ENCODE measurements at regions not wholly inside any gene's neighbourhood (a gene's known extent, or its start where the extent isn't known, plus 50 kb on each side); places are given as distances from the start of the nearest gene placed in this dataset.

DNA sequence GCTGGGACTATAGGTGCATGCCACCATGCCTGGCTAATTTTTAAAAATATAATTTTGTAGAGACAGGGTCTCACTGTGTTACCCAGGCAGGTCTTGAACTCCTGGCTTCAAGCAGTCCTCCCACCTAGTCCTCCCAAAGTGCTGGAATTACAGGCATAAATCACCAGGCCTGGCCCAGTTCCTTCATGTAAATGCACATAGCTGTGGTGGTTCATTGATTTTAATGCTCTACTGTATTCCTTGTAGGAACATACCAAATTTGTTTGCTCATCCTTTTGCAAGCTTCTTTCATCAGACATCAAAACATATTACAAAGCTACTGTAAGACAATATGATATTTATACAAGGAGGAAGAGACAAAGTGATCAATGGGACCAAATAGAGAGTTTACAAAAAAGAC is 237.5 kb upstream of the ESRRG start:
- Histone ChIP-seq H3K9me3 (ENCODE audit: control insufficient read depth in 2 of 2, insufficient read depth in 1 of 2, low read depth in 1 of 2, low read length in 1 of 2) (no peaks in the 10 kb centered on the region), H3K27me3 (ENCODE audit: control insufficient read depth in 1 of 2, insufficient read depth in 2 of 2, low read length in 2 of 2) (no peaks in the 10 kb centered on the region), H3K36me3 (ENCODE audit: control insufficient read depth in 2 of 2, insufficient read depth in 2 of 2, low read length in 1 of 2) (no peaks in the 10 kb centered on the region), H3K4me1 (ENCODE audit: control insufficient read depth in 2 of 2, insufficient read depth in 2 of 2, low read length in 1 of 2) (no peaks in the 10 kb centered on the region), H3K27ac (ENCODE audit: low read depth in 2 of 2, low read length in 1 of 2) (no peak overlapping the region), H3K4me3 (ENCODE audit: low read depth in 1 of 2, low read length in 2 of 2) (no peak overlapping the region)

DNA sequence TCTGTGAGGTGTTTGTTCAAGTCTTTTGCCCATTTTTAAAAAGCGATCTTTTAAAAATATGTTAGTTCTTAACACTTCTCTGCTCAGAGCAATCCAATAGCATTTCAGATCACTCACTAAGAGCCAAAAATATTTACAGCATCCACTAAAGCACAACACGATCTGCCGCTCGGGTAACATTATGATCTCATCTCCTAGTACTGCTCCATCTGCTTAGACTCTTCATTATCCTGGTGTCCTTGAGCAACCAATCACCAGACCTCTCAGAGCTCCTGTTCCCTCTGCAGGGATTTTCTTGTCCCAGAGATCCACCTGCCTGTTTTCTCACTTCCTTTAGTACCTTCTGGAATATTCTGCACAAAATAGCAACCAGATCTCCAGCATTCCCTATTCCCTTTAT is 235.3 kb upstream of the ESRRG start:
- 88 to 91% methylated on average over 4 of the region's 4 CpGs for WGBS, 2 donors
- H3K27ac ChIP-seq (ENCODE audit: low read depth in 2 of 2, low read length in 1 of 2): no peak overlapping the region
- H3K9me3 ChIP-seq (ENCODE audit: control insufficient read depth in 2 of 2, insufficient read depth in 1 of 2, low read depth in 1 of 2, low read length in 1 of 2): no peaks in the 10 kb centered on the region
- no peaks in the 10 kb centered on the region for H3K36me3 ChIP-seq (ENCODE audit: control insufficient read depth in 2 of 2, insufficient read depth in 2 of 2, low read length in 1 of 2)
- H3K4me3 ChIP-seq (ENCODE audit: low read depth in 1 of 2, low read length in 2 of 2): no peak overlapping the region
- H3K4me1 ChIP-seq (ENCODE audit: control insufficient read depth in 2 of 2, insufficient read depth in 2 of 2, low read length in 1 of 2): no peaks in the 10 kb centered on the region
- H3K27me3 ChIP-seq (ENCODE audit: control insufficient read depth in 1 of 2, insufficient read depth in 2 of 2, low read length in 2 of 2): no peaks in the 10 kb centered on the region

DNA sequence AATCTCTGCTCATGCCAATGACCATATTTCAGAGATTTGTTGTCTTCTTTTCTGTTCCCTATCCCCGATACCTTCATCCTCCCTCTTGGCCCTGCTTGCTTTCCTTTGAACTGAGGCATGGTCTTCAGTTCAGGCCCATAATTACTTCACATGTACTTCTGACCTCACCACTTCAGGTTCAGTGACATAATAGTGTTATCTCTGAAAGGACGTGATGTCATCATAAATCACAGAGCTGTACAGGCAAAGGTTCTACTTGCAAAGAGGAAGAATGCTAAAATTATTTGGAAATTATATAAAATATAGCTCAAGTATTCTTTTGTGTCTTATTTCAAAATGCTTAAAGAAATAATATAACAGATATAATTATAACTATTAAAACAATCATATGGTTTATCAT is 230.3 kb upstream of the ESRRG start:
- Histone ChIP-seq H3K9me3 (ENCODE audit: control insufficient read depth in 2 of 2, insufficient read depth in 1 of 2, low read depth in 1 of 2, low read length in 1 of 2) (no peaks in the 10 kb centered on the region), H3K4me3 (ENCODE audit: low read depth in 1 of 2, low read length in 2 of 2) (no peak overlapping the region), H3K36me3 (ENCODE audit: control insufficient read depth in 2 of 2, insufficient read depth in 2 of 2, low read length in 1 of 2) (no peaks in the 10 kb centered on the region), H3K27me3 (ENCODE audit: control insufficient read depth in 1 of 2, insufficient read depth in 2 of 2, low read length in 2 of 2) (no peaks in the 10 kb centered on the region), H3K27ac (ENCODE audit: low read depth in 2 of 2, low read length in 1 of 2) (no peak overlapping the region), H3K4me1 (ENCODE audit: control insufficient read depth in 2 of 2, insufficient read depth in 2 of 2, low read length in 1 of 2) (no peaks in the 10 kb centered on the region)
- WGBS, 2 donors: 82 to 89% methylated on average over 2 of the region's 2 CpGs

DNA sequence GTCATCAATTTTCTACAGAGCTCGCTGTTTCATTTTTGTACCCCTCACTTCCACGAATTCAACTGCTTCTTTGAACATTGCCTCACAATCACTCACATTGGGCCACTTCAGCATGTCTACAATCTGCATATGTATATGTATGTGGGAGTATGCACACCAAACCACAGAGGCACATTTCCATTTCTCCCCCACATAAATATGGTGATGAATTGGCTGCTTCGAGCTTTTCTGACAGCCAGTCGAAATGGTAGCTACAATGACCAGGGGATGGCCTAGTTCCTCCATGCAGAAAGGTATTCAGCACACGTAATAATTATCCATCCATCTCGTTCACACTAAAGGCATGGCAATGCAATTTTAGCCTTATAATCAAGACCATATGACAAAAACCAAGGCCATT is 229.6 kb upstream of the ESRRG start:
- Histone ChIP-seq H3K27ac (ENCODE audit: low read depth in 2 of 2, low read length in 1 of 2) (no peak overlapping the region), H3K27me3 (ENCODE audit: control insufficient read depth in 1 of 2, insufficient read depth in 2 of 2, low read length in 2 of 2) (no peaks in the 10 kb centered on the region), H3K4me3 (ENCODE audit: low read depth in 1 of 2, low read length in 2 of 2) (no peak overlapping the region), H3K4me1 (ENCODE audit: control insufficient read depth in 2 of 2, insufficient read depth in 2 of 2, low read length in 1 of 2) (no peaks in the 10 kb centered on the region), H3K36me3 (ENCODE audit: control insufficient read depth in 2 of 2, insufficient read depth in 2 of 2, low read length in 1 of 2) (no peaks in the 10 kb centered on the region), H3K9me3 (ENCODE audit: control insufficient read depth in 2 of 2, insufficient read depth in 1 of 2, low read depth in 1 of 2, low read length in 1 of 2) (no peaks in the 10 kb centered on the region)
- WGBS, 2 donors: 83 to 87% methylated on average over 6 of the region's 6 CpGs

DNA sequence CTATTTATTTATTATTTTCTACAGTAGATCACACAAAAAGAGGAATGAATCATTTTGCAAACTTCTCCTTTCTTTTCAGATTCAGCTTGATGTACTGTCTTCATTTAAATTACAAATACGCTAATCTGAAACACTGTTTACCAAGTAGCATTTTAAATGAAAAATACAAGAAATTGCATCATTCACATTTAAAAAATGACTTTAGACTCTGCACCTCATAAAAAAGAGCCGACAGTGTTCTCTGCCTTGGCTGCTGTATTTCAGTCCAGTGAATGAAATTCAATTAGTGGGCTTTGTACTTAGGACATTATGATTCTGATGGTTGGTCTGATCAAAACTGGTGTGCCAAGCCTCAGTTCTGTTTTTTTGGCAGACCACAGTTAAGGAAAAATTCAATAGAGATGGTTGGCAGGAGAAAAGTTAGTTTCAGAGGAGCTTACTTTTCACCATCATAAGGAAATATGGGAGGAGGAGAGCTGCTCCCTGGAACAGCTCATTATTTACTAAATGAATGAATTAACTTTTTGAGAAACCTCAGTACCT is 222.4 kb upstream of the ESRRG start:
- no peaks in the 10 kb centered on the region for H3K36me3 ChIP-seq (ENCODE audit: control insufficient read depth in 2 of 2, insufficient read depth in 2 of 2, low read length in 1 of 2)
- H3K4me1 ChIP-seq (ENCODE audit: control insufficient read depth in 2 of 2, insufficient read depth in 2 of 2, low read length in 1 of 2): no peaks in the 10 kb centered on the region
- H3K27ac ChIP-seq (ENCODE audit: low read depth in 2 of 2, low read length in 1 of 2): no peak overlapping the region
- no peaks in the 10 kb centered on the region for H3K27me3 ChIP-seq (ENCODE audit: control insufficient read depth in 1 of 2, insufficient read depth in 2 of 2, low read length in 2 of 2)
- no peak overlapping the region for H3K4me3 ChIP-seq (ENCODE audit: low read depth in 1 of 2, low read length in 2 of 2)
- 74 to 75% methylated on average over 2 of the region's 2 CpGs for WGBS, 2 donors
- H3K9me3 ChIP-seq (ENCODE audit: control insufficient read depth in 2 of 2, insufficient read depth in 1 of 2, low read depth in 1 of 2, low read length in 1 of 2): no peaks in the 10 kb centered on the region

DNA sequence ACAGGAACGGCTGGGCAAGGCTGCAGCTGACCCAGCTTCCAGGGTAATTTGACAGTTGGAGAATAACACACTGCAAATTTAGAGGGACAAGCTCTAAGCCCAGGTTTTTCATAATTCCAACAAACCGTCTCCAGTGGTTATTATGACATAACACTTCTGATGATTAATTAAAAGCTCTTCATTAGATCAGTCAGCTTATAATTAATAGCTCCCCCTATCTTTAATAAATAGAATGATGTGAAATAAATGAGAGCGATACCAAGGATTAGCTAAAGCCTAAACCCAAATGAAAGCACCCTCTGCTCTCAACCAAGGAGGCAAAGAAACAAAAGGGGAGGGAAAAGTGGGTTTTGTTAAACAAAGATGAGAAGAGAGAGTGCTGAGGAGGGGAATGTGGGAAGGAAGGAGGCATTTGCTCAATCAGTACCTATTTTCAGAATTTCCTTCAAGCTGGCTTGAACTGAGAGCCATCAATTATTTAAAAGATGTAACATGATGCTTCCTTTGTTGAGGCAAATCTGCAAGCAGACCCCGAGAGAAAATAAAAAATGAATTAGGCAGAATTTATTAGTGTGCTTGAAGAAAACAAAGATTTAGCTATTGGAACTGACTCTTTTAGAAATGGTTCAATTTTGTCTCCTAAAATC is 221.8 kb upstream of the ESRRG start:
- no peak overlapping the region for H3K27ac ChIP-seq (ENCODE audit: low read depth in 2 of 2, low read length in 1 of 2)
- no peaks in the 10 kb centered on the region for H3K27me3 ChIP-seq (ENCODE audit: control insufficient read depth in 1 of 2, insufficient read depth in 2 of 2, low read length in 2 of 2)
- H3K9me3 ChIP-seq (ENCODE audit: control insufficient read depth in 2 of 2, insufficient read depth in 1 of 2, low read depth in 1 of 2, low read length in 1 of 2): no peaks in the 10 kb centered on the region
- H3K4me1 ChIP-seq (ENCODE audit: control insufficient read depth in 2 of 2, insufficient read depth in 2 of 2, low read length in 1 of 2): no peaks in the 10 kb centered on the region
- WGBS, 2 donors: 52 to 62% methylated on average over 4 of the region's 4 CpGs
- no peaks in the 10 kb centered on the region for H3K36me3 ChIP-seq (ENCODE audit: control insufficient read depth in 2 of 2, insufficient read depth in 2 of 2, low read length in 1 of 2)
- H3K4me3 ChIP-seq (ENCODE audit: low read depth in 1 of 2, low read length in 2 of 2): no peak overlapping the region

DNA sequence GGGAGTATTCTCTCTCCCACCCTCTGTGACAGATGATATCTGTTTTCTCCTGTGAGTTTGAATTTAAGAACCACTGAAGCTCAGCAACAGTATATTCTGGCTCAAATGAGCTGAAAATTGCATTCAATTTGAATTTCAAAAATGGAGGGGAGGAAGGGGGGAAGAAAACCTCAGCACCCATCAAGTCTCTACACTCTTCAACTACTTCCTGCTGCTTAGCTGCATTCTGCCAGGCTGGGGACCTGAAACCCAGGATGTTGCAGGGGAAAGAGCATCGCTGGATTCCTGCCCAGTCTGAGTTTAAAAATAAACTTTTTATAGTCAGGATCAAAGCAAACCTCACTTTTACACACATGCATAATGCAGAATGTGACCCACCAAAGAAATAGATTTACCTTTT is 214.3 kb upstream of the ESRRG start:
- H3K27ac ChIP-seq (ENCODE audit: low read depth in 2 of 2, low read length in 1 of 2): no peak overlapping the region
- H3K4me1 ChIP-seq (ENCODE audit: control insufficient read depth in 2 of 2, insufficient read depth in 2 of 2, low read length in 1 of 2): no peaks in the 10 kb centered on the region
- WGBS, 2 donors: 51 to 68% methylated on average over 1 of the region's 1 CpG
- H3K36me3 ChIP-seq (ENCODE audit: control insufficient read depth in 2 of 2, insufficient read depth in 2 of 2, low read length in 1 of 2): no peaks in the 10 kb centered on the region
- H3K9me3 ChIP-seq (ENCODE audit: control insufficient read depth in 2 of 2, insufficient read depth in 1 of 2, low read depth in 1 of 2, low read length in 1 of 2): no peaks in the 10 kb centered on the region
- H3K4me3 ChIP-seq (ENCODE audit: low read depth in 1 of 2, low read length in 2 of 2): no peak overlapping the region
- no peaks in the 10 kb centered on the region for H3K27me3 ChIP-seq (ENCODE audit: control insufficient read depth in 1 of 2, insufficient read depth in 2 of 2, low read length in 2 of 2)

DNA sequence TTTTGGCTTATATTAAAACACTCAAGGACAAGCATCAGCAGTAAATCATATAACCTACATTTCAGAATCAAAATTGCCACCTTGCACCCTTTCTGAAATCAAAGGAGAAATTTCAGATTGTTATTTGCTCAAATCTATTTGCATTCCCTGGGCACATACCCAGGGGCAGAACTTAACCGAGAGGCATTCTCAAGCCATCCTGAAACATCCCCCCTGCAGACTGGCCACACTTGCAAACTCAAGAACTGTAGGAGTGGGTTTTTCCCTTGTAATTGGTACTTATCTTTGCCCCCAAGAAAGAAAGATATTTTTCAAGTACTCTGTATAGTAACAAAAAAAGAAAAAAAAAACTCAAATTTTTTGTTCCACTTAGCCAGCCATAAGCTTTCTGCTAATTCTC is 213.6 kb upstream of the ESRRG start:
- Histone ChIP-seq H3K4me3 (ENCODE audit: low read depth in 1 of 2, low read length in 2 of 2) (no peak overlapping the region), H3K4me1 (ENCODE audit: control insufficient read depth in 2 of 2, insufficient read depth in 2 of 2, low read length in 1 of 2) (no peaks in the 10 kb centered on the region), H3K36me3 (ENCODE audit: control insufficient read depth in 2 of 2, insufficient read depth in 2 of 2, low read length in 1 of 2) (no peaks in the 10 kb centered on the region), H3K27me3 (ENCODE audit: control insufficient read depth in 1 of 2, insufficient read depth in 2 of 2, low read length in 2 of 2) (no peaks in the 10 kb centered on the region), H3K27ac (ENCODE audit: low read depth in 2 of 2, low read length in 1 of 2) (no peak overlapping the region), H3K9me3 (ENCODE audit: control insufficient read depth in 2 of 2, insufficient read depth in 1 of 2, low read depth in 1 of 2, low read length in 1 of 2) (no peaks in the 10 kb centered on the region)
- 82 to 90% methylated on average over 1 of the region's 1 CpG for WGBS, 2 donors

DNA sequence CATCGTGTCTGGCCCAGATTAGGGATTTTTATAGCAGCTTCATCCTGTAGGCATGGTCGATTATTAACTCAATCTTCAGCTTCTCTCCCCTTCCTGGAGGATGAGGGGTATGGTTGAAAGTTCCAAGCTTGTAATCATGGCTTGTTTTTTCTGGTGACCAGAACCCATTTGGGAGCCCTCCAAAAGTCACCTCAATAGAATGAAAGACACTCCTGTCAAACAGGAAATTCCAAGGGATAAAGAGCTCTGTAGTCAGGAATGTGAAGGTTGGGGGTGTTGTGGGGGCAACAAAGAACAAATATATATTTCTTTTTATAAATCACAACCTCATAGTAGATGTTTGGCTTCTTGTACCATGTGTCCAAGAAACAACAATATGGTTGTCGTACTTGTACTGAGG is 212.7 kb upstream of the ESRRG start:
- no peaks in the 10 kb centered on the region for H3K4me1 ChIP-seq (ENCODE audit: control insufficient read depth in 2 of 2, insufficient read depth in 2 of 2, low read length in 1 of 2)
- WGBS, 2 donors: 68 to 72% methylated on average over 3 of the region's 3 CpGs
- no peak overlapping the region for H3K4me3 ChIP-seq (ENCODE audit: low read depth in 1 of 2, low read length in 2 of 2)
- H3K9me3 ChIP-seq (ENCODE audit: control insufficient read depth in 2 of 2, insufficient read depth in 1 of 2, low read depth in 1 of 2, low read length in 1 of 2): no peaks in the 10 kb centered on the region
- no peaks in the 10 kb centered on the region for H3K27me3 ChIP-seq (ENCODE audit: control insufficient read depth in 1 of 2, insufficient read depth in 2 of 2, low read length in 2 of 2)
- H3K27ac ChIP-seq (ENCODE audit: low read depth in 2 of 2, low read length in 1 of 2): no peak overlapping the region
- H3K36me3 ChIP-seq (ENCODE audit: control insufficient read depth in 2 of 2, insufficient read depth in 2 of 2, low read length in 1 of 2): no peaks in the 10 kb centered on the region

DNA sequence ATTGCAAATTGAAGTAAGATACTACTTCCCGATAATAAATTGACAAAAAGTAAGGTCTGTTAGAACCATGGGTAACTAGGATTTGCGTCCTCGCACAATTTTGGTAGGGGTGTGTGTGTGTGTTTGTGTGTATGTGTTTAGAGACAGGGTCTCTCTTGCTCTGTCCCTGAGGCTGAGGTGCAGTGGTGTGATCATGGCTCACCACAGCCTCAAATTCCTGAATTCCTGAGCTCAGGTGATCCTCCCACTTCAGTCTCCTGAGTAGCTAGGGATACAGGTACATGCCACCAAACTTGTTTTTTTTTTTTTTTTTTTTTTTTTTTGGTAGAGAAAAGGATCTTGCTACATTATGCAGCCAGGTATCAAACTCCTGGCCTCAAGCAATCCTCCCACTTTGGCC is 209.2 kb upstream of the ESRRG start:
- Histone ChIP-seq H3K27ac (ENCODE audit: low read depth in 2 of 2, low read length in 1 of 2) (no peak overlapping the region), H3K9me3 (ENCODE audit: control insufficient read depth in 2 of 2, insufficient read depth in 1 of 2, low read depth in 1 of 2, low read length in 1 of 2) (no peaks in the 10 kb centered on the region), H3K27me3 (ENCODE audit: control insufficient read depth in 1 of 2, insufficient read depth in 2 of 2, low read length in 2 of 2) (no peaks in the 10 kb centered on the region), H3K4me1 (ENCODE audit: control insufficient read depth in 2 of 2, insufficient read depth in 2 of 2, low read length in 1 of 2) (no peaks in the 10 kb centered on the region), H3K4me3 (ENCODE audit: low read depth in 1 of 2, low read length in 2 of 2) (no peak overlapping the region), H3K36me3 (ENCODE audit: control insufficient read depth in 2 of 2, insufficient read depth in 2 of 2, low read length in 1 of 2) (no peaks in the 10 kb centered on the region)
- WGBS, 2 donors: 93 to 94% methylated on average over 3 of the region's 3 CpGs

All from esophagus (tissue), 2 donors.